ENCODE measurements at regions not wholly inside any gene's neighbourhood (a gene's known extent, or its start where the extent isn't known, plus 50 kb on each side); places are given as distances from the start of the nearest gene placed in this dataset.
"Not testable (repeated sequence)": the region's sequence is repeated elsewhere in the genome, so short reads cannot be mapped to it uniquely, and the experiment has no call there.

DNA sequence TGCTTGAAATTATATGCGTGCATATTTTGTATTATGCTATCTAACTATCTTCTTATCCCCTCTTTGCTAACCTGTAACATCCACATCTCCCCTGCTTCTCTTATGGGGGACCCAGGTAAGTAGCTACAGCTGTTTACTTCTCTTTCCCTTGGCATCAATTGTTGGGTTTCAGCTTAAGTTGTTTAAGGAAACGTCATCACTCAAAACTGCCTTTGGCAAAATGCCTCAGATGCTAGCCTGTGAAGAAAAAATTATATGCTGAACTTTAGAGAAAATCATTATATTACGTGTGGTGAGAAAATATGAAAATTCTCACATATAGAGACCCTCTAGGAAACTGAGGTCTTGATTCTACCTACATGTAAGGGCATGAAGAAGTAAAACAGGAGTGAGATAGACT lies 447.0 kb upstream of the NECTIN3 start:
- DNase-seq (ENCODE audit: low read depth), result no peak
- H3K27me3 ChIP-seq (ENCODE audit: control insufficient read depth, insufficient read depth, low read length), result no peaks in the 10 kb centered on the region
- H3K4me3 ChIP-seq (ENCODE audit: low read depth, low read length), result no peak overlapping the region
- TF ChIP-seq, protein P1, sequence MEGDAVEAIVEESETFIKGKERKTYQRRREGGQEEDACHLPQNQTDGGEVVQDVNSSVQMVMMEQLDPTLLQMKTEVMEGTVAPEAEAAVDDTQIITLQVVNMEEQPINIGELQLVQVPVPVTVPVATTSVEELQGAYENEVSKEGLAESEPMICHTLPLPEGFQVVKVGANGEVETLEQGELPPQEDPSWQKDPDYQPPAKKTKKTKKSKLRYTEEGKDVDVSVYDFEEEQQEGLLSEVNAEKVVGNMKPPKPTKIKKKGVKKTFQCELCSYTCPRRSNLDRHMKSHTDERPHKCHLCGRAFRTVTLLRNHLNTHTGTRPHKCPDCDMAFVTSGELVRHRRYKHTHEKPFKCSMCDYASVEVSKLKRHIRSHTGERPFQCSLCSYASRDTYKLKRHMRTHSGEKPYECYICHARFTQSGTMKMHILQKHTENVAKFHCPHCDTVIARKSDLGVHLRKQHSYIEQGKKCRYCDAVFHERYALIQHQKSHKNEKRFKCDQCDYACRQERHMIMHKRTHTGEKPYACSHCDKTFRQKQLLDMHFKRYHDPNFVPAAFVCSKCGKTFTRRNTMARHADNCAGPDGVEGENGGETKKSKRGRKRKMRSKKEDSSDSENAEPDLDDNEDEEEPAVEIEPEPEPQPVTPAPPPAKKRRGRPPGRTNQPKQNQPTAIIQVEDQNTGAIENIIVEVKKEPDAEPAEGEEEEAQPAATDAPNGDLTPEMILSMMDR (IDR thresholded peaks at IDR 0.05; ENCODE audit: insufficient read depth, low read length, poor library complexity, severe bottlenecking), result no peak
- H3K36me3 ChIP-seq (ENCODE audit: control insufficient read depth, insufficient read depth, low read length), result no peaks in the 10 kb centered on the region

DNA sequence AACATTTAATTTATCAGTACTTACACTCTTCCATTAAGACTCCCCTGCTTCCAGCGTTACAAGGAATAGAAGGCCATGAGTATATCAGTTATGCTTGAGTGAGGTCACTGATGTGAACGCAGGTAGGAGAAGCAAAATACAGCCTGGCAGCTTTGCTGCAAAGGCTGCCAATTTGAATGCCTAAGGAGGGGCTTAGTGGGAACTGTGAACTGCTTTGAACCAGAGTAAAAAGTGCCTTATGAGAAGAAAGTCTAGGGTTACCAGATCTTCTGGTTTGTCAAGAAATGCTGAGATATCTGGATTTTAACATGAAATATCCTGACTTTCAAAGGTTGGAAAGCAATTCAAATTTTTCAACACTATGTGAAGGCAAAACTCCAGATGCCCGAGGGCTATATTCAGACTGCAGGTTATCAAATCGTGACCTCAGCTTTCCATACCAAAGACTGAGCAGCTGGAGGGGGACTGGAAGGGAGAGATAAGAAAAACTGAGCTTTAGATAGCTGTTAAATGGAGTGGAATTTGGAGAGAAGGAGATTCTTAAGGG lies 446.3 kb upstream of the NECTIN3 start:
- Histone ChIP-seq H3K4me3 (ENCODE audit: low read depth, low read length) (no peak overlapping the region), H3K27me3 (ENCODE audit: control insufficient read depth, insufficient read depth, low read length) (no peaks in the 10 kb centered on the region), H3K36me3 (ENCODE audit: control insufficient read depth, insufficient read depth, low read length) (no peaks in the 10 kb centered on the region)
- TF ChIP-seq, protein P1 (IDR thresholded peaks at IDR 0.05; ENCODE audit: insufficient read depth, low read length, poor library complexity, severe bottlenecking), result no peak
- no peak for DNase-seq (ENCODE audit: low read depth)

DNA sequence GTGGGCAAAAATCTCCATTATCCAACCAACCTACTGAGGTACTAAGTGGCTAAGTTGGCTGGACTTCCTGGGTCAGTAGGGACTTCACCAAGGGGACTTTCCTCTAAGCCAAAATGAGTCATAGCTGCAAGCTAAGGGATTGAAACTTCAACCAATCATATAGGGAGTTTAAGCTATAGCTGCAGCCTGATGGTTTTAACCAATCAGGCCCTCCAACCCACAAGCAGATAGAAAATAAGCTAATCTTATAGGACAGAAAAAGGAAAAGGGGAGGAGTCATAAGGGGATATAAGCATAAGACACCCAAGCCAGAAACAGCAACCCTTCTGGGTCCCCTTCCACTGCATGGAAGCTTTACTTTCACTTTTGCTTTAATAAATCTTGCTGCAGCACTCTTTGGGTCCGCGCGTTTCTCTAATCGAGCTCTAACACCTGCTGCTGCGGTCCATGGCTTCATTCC lies 444.9 kb upstream of the NECTIN3 start:
- not testable (repeated sequence) for H3K27me3 ChIP-seq (ENCODE audit: control insufficient read depth, insufficient read depth, low read length); DNase-seq (ENCODE audit: low read depth); H3K4me3 ChIP-seq (ENCODE audit: low read depth, low read length); H3K36me3 ChIP-seq (ENCODE audit: control insufficient read depth, insufficient read depth, low read length)

DNA sequence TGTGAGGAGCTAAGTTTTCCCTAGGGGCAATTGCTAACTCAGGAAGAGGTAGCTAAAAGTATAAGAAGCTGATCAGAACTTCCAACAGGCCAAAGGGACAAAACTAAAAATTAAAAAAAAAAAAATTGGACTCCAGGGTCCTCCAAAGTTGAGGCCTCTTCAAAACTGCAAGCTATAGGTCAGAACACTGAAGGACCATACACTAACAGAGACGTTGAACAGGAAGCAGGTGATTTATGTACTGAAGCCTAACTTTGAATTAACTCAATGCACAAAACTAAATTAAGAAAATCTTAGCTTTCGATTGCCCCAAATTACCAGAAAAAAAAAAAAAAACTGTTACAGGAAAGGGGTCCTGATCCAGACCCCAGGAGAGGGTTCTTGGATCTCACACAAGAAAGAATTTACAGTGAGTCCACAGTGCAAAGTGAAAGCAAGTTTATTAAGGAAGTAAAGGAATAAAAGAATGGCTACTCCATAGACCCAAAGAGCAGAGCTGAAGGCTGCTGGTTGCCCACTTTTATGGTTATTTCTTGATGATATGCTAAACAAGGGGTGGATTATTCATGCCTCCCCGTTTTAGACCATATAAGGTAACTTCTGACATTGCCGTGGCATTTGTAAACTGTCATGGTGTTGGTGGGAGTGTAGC lies 442.8 kb upstream of the NECTIN3 start:
- TF ChIP-seq, protein P1 (IDR thresholded peaks at IDR 0.05; ENCODE audit: insufficient read depth, low read length, poor library complexity, severe bottlenecking), result no peak
- Histone ChIP-seq H3K27me3 (ENCODE audit: control insufficient read depth, insufficient read depth, low read length) (no peaks in the 10 kb centered on the region), H3K36me3 (ENCODE audit: control insufficient read depth, insufficient read depth, low read length) (no peaks in the 10 kb centered on the region), H3K4me3 (ENCODE audit: low read depth, low read length) (no peak overlapping the region)
- DNase-seq (ENCODE audit: low read depth), result no peak

DNA sequence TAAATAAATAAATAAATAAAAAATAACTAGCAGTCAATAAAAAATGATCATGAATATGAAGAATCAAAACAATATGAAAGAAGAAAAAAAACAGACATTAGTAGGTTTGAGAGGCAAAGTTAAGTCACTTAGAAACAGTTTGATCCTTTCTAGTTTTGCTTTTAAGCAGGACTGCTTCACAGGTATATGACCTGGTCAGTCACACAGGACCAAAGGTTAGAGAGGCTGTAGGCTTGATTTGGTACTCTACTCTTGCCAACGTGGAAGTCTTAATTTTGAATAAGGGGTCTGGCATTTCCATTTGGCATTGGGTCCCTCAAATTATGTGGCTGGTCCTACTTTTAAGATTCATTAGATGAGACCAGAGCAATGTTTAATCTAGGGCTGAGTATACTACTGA lies 441.7 kb upstream of the NECTIN3 start:
- H3K4me3 ChIP-seq (ENCODE audit: low read depth, low read length), result no peak overlapping the region
- no peaks in the 10 kb centered on the region for H3K36me3 ChIP-seq (ENCODE audit: control insufficient read depth, insufficient read depth, low read length)
- TF ChIP-seq, protein P1 (IDR thresholded peaks at IDR 0.05; ENCODE audit: insufficient read depth, low read length, poor library complexity, severe bottlenecking), result no peak
- no peak for DNase-seq (ENCODE audit: low read depth)
- H3K27me3 ChIP-seq (ENCODE audit: control insufficient read depth, insufficient read depth, low read length), result no peaks in the 10 kb centered on the region

DNA sequence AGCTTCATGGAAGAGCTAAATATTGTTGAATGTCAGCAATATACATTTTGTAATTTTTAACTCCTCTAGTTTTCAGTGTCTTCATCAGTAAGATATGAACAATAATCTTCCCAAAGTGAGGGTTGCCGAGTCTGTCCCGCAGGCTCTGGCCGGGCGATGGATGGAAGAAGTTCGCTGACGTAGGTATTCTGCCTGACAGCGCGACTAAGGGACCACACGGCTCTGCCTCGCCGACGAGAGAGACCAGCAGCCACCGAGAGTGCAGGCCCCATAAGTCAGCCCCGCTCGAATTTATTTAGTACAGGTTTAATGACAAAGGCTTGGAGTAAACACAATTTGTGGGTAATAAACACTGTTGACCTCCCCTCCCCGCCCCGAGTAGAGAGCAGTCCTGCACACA lies 427.4 kb upstream of the NECTIN3 start:
- DNase-seq (ENCODE audit: low read depth), result no peak
- no peaks in the 10 kb centered on the region for H3K27me3 ChIP-seq (ENCODE audit: control insufficient read depth, insufficient read depth, low read length)
- no peaks in the 10 kb centered on the region for H3K36me3 ChIP-seq (ENCODE audit: control insufficient read depth, insufficient read depth, low read length)
- H3K4me3 ChIP-seq (ENCODE audit: low read depth, low read length), result no peak overlapping the region
- TF ChIP-seq, protein P1 (IDR thresholded peaks at IDR 0.05; ENCODE audit: insufficient read depth, low read length, poor library complexity, severe bottlenecking), result no peak

All from kidney epithelial cell (primary cell).